Epithelial cell of esophagus (primary cell): ENCODE measurements at regions not wholly inside any gene's neighbourhood (a gene's known extent, or its start where the extent isn't known, plus 50 kb on each side); places are given as distances from the start of the nearest gene placed in this dataset.

Source experiments
- DNase-seq: peaks from one replicate; pipeline ENCODE4 v3.0.0; 2010; ENCODE audit warnings: low read depth
- H3K4me3 ChIP-seq: 2 replicates; pipeline ENCODE4 v1.5.1; 2011; ENCODE audit warnings: mild to moderate bottlenecking, low read length, control low read depth
- TF ChIP-seq, protein P1 (sequence below): IDR thresholded peaks from 2 replicates; pipeline ENCODE4 v1.5.1; 2011; ENCODE audit warnings: low read depth, mild to moderate bottlenecking, low read length, control low read depth, inconsistent platforms; ENCODE audit not compliant: insufficient read depth; ENCODE audit errors: missing control alignments

DNA sequence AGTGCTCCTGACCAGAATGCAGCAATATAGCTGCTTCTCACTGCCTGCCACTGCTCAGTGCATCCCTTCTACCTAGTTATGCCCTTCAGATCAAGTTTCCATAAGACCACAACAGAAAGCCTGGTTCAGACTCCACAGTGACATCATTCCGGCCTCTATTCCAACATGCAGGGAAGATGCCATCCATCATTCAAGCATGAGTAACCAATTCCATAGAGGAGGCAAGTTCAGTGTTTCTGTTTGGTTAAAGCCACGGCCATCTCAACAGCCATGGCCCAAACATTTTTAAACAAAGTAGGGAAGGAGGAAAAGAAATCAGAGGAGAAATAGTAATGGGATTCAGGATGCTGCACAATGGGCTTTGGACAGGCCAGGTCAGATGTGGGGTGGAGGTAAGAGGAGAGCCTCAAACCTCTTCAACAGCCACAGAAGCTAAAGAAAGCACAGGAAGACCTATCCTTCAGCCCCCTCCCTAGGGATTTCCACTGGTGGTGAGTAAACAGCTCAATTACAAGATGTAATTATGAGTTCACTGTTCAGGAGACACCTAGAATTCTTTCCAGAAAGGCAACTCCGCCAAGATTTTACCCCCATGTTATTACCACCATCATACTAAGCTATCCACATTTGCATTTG is 484.9 kb downstream of the SETD4 start:
- TF ChIP-seq, protein P1, sequence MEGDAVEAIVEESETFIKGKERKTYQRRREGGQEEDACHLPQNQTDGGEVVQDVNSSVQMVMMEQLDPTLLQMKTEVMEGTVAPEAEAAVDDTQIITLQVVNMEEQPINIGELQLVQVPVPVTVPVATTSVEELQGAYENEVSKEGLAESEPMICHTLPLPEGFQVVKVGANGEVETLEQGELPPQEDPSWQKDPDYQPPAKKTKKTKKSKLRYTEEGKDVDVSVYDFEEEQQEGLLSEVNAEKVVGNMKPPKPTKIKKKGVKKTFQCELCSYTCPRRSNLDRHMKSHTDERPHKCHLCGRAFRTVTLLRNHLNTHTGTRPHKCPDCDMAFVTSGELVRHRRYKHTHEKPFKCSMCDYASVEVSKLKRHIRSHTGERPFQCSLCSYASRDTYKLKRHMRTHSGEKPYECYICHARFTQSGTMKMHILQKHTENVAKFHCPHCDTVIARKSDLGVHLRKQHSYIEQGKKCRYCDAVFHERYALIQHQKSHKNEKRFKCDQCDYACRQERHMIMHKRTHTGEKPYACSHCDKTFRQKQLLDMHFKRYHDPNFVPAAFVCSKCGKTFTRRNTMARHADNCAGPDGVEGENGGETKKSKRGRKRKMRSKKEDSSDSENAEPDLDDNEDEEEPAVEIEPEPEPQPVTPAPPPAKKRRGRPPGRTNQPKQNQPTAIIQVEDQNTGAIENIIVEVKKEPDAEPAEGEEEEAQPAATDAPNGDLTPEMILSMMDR = no peak
- H3K4me3 ChIP-seq = no peak overlapping the region
- peak; percentile 17 for DNase-seq

DNA sequence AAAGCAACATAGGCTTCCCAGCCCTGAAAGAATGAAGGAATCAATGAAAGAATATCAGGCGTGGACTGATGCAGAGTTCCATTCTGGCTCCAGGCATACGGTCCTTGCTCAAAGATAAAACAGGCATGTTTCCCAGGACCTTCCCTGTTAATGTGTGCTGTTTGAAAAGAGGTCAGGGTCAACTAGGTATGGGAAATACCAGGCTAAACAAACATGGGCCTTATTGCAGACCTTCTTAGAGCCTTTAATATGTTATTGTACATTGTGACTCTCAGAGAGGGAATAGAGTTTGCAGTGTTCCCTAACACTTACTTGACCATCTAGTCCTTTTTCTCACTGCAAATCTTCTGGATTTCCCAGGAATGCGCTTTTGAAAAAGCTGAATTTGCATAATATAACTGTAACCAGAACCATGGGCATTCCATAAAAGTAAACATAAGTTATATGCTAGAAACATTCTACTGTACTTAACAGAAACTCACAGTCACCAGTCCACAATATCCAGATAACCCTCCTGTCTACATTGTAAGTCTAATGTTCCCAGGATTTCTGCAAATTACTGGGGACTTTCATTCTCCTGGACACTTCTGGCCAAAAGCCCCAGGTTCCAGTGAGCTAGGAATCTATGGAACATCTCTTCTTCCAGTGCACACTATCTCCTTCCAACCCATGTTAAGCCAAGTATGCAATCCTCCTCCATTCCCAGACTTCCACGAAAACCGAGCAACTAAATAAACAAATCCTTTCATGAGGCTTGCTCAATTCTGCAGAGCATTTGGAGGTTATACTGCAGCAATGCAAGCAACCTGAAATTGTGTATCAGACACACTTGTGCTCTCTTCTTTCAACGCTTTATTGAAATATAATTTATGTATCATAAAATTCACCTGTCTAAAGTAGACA is 486.6 kb downstream of the SETD4 start:
- DNase-seq = no peak
- TF ChIP-seq, protein P1 = no peak
- no peak overlapping the region for H3K4me3 ChIP-seq

DNA sequence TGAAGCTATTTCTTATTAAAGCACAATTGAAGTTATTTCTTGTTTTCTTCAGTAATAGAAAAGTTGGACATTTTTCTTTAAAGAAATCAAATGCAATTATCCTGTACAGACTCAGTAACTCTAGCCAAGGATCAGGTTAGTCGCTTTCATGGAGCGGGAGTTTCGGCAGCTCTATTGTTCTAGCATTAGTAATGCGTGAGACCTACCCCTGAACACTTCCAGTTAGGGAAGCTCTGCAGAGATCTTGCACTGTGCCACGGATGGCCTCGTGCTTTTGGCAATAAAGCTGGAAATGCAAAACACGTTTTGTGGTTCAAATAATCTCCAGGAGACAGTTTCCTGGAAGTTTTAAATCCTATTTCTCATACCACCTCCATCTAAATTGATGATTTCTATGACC is 488.4 kb downstream of the SETD4 start:
- TF ChIP-seq, protein P1 = no peak
- DNase-seq = peak; percentile 17
- no peak overlapping the region for H3K4me3 ChIP-seq

DNA sequence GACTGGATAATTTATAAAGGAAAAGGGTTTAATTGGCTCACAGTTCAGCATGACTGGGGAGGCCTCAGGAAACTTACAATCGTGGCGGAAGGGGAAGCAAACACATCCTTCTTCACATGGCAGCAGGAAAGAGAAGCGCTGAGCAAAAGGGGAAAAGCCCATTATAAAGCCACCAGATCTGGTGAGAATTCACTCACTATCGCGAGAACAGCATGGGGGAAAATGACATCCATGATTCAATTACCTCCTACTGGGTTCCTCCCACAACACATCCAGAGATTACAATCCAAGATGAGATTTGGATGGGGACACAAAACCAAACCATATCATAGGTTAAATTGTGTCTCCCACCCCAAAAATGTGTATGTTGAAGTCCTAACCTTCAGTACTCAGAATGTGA is 491.7 kb downstream of the SETD4 start:
- TF ChIP-seq, protein P1 = no peak
- DNase-seq = no peak
- H3K4me3 ChIP-seq = no peak overlapping the region

DNA sequence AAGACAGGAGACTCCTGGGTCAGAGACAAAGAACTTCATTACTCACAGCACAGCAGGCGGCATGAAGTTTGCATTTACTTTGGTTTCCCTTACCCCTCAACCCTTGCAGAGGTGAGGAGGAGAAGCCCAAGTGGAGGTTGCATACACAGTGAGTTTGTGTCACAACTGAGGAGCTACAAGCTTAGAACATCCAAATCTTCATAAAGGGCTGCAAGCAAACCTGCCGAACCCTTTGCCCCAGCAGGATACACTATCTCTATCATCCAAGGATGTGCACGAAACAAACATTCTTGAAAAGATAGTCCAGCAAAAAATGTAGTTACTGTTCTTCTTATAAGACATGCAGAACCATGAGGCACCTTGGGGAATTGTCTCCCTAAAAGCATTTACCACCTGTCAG is 493.5 kb downstream of the SETD4 start:
- no peak for DNase-seq
- no peak overlapping the region for H3K4me3 ChIP-seq
- TF ChIP-seq, protein P1 = no peak

DNA sequence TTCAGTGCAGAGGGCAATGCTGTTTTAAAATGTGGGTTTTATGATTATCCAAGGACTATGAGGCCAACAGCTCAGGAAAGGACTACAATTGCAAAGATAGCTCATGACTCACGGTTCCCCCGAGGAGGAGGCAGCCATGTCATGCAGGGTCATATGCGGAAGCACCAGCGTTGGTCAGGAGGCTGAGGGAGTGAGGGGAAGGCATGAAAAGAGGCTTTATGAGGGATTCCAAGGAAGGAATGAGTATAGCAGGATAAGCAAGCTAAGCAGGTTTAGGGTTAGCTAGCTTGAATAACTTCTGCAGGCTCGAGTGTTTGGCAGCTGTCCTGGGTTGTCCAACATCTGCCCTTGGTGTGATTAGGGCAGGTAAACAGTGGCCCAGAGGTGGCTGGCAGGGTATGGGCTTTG is 495.1 kb downstream of the SETD4 start:
- TF ChIP-seq, protein P1 = no peak
- peak; percentile 88 for DNase-seq
- H3K4me3 ChIP-seq = no peak overlapping the region
